H9 (cell line): ENCODE measurements at regions not wholly inside any gene's neighbourhood (a gene's known extent, or its start where the extent isn't known, plus 50 kb on each side); places are given as distances from the start of the nearest gene placed in this dataset.

Experiments used
- DNase-seq: peaks from one replicate; pipeline ENCODE4 v3.0.0-alpha.2; 2017
- H2AFZ ChIP-seq: one replicate; pipeline ENCODE4 v1.6.1; 2013; ENCODE audit warnings: mild to moderate bottlenecking, low read length, control low read depth, moderate library complexity
- H2AK5ac ChIP-seq: 2 replicates; pipeline ENCODE4 v1.6.1; 2013; ENCODE audit warnings: low read length, control low read depth, mixed read lengths; ENCODE audit not compliant: insufficient read length
- H2BK120ac ChIP-seq: one replicate; pipeline ENCODE4 v1.6.1; 2013; ENCODE audit warnings: low read depth, mild to moderate bottlenecking, low read length, control low read depth, inconsistent platforms; ENCODE audit not compliant: poor library complexity, severe bottlenecking
- H2BK12ac ChIP-seq: 2 replicates; pipeline ENCODE4 v1.6.1; 2013; ENCODE audit warnings: low read length, control low read depth, mixed read lengths, low read depth; ENCODE audit not compliant: insufficient read length
- H2BK15ac ChIP-seq: 2 replicates; pipeline ENCODE4 v1.6.1; 2013; ENCODE audit warnings: low read depth, low read length, control low read depth
- H2BK20ac ChIP-seq: one replicate; pipeline ENCODE4 v1.6.1; 2013; ENCODE audit warnings: low read depth, mild to moderate bottlenecking, low read length, control low read depth, inconsistent platforms; ENCODE audit not compliant: poor library complexity, severe bottlenecking
- H2BK5ac ChIP-seq: 2 replicates; pipeline ENCODE4 v1.6.1; 2013; ENCODE audit warnings: low read length, control low read depth, mixed read lengths; ENCODE audit not compliant: insufficient read length
- H3K14ac ChIP-seq: 2 replicates; pipeline ENCODE4 v1.6.1; 2013; ENCODE audit warnings: low read length, control low read depth; ENCODE audit not compliant: insufficient read depth
- H3K18ac ChIP-seq: 2 replicates; pipeline ENCODE4 v1.6.1; 2013; ENCODE audit warnings: low read depth, mild to moderate bottlenecking, mixed read lengths, low read length, control low read depth; ENCODE audit not compliant: insufficient read length
- H3K23ac ChIP-seq: 2 replicates; pipeline ENCODE4 v1.6.1; 2013; ENCODE audit warnings: low read length, control low read depth, mixed read lengths, low read depth; ENCODE audit not compliant: insufficient read length
- H3K23me2 ChIP-seq: 2 replicates; pipeline ENCODE4 v1.6.1; 2013; ENCODE audit warnings: low read depth, mild to moderate bottlenecking, mixed read lengths, low read length, control low read depth; ENCODE audit not compliant: insufficient read length, poor library complexity, severe bottlenecking
- H3K27ac ChIP-seq: 2 replicates; pipeline ENCODE4 v1.5.1; 2013; ENCODE audit warnings: low read length, control low read depth, mixed read lengths, low read depth; ENCODE audit not compliant: insufficient read length
- H3K27me3 ChIP-seq: 2 replicates; pipeline ENCODE4 v1.6.1; 2013; ENCODE audit warnings: low read length, control low read depth, inconsistent platforms; ENCODE audit not compliant: insufficient read depth
- H3K4ac ChIP-seq: 2 replicates; pipeline ENCODE4 v1.6.1; 2013; ENCODE audit warnings: low read depth, mild to moderate bottlenecking, control low read depth, inconsistent platforms, low read length, moderate library complexity
- H3K4me1 ChIP-seq: 2 replicates; pipeline ENCODE4 v1.6.1; 2013; ENCODE audit warnings: low read length, control low read depth, inconsistent platforms; ENCODE audit not compliant: insufficient read depth
- H3K4me2 ChIP-seq: 2 replicates; pipeline ENCODE4 v1.6.1; 2013; ENCODE audit warnings: low read length, control low read depth, mixed read lengths; ENCODE audit not compliant: insufficient read length, insufficient read depth
- H3K56ac ChIP-seq: 2 replicates; pipeline ENCODE4 v1.6.1; 2013; ENCODE audit warnings: low read depth, mild to moderate bottlenecking, mixed read lengths, low read length, control low read depth; ENCODE audit not compliant: insufficient read length
- H3K79me1 ChIP-seq: 2 replicates; pipeline ENCODE4 v1.6.1; 2013; ENCODE audit warnings: low read depth, mild to moderate bottlenecking, moderate library complexity, low read length, control low read depth, inconsistent platforms; ENCODE audit not compliant: insufficient read depth, poor library complexity, severe bottlenecking
- H3K79me2 ChIP-seq: 2 replicates; pipeline ENCODE4 v1.6.1; 2013; ENCODE audit warnings: low read length, control low read depth, inconsistent platforms; ENCODE audit not compliant: insufficient read depth
- H3K9ac ChIP-seq: 2 replicates; pipeline ENCODE4 v1.6.1; 2013; ENCODE audit warnings: low read length, control low read depth, mixed read lengths; ENCODE audit not compliant: insufficient read length; ENCODE audit errors: extremely low read depth
- H3K9me3 ChIP-seq: one replicate; pipeline ENCODE4 v1.6.1; 2013; ENCODE audit warnings: low read depth, low read length, inconsistent platforms; ENCODE audit not compliant: control insufficient read depth
- H3T11ph ChIP-seq: one replicate; pipeline ENCODE4 v1.6.1; 2013; ENCODE audit warnings: mild to moderate bottlenecking, low read length, control low read depth, inconsistent platforms
- H4K20me1 ChIP-seq: one replicate; pipeline ENCODE4 v1.6.1; 2013; ENCODE audit not compliant: control insufficient read depth, insufficient read length, insufficient read depth
- H4K5ac ChIP-seq: 2 replicates; pipeline ENCODE4 v1.6.1; 2013; ENCODE audit warnings: low read depth, mild to moderate bottlenecking, mixed read lengths, low read length, control low read depth; ENCODE audit not compliant: insufficient read length
- H4K8ac ChIP-seq: replicated peaks from 2 replicates; pipeline ENCODE4 v1.6.1; 2013; ENCODE audit warnings: low read length, control low read depth, mixed read lengths, low read depth; ENCODE audit not compliant: insufficient read length
- H4K91ac ChIP-seq: 2 replicates; pipeline ENCODE4 v1.6.1; 2013; ENCODE audit warnings: low read depth, mild to moderate bottlenecking, moderate library complexity, mixed read lengths, low read length, control low read depth; ENCODE audit not compliant: insufficient read length
- H3K27ac Mint-ChIP-seq, 3 experiments: 2 replicates in 2 of 3; 3 replicates in 1 of 3; pipeline ENCODE4 v1.8.0; 2020 to 2021; ENCODE audit warnings: mixed read lengths in 3 of 3, mild to moderate bottlenecking in 1 of 3, moderate library complexity in 1 of 3
- H3K27me3 Mint-ChIP-seq: 2 replicates; pipeline ENCODE4 v1.8.0; 2021; ENCODE audit warnings: low read depth, mild to moderate bottlenecking, moderate library complexity, mixed read lengths
- H3K36me3 Mint-ChIP-seq, 3 experiments: 2 replicates in 2 of 3; 3 replicates in 1 of 3; pipeline ENCODE4 v1.8.0; 2020 to 2021; ENCODE audit warnings: low read depth in 3 of 3, mixed read lengths in 3 of 3; ENCODE audit not compliant: insufficient read depth in 1 of 3
- H3K4me1 Mint-ChIP-seq, 2 experiments: 2 replicates each; pipeline ENCODE4 v1.8.0; 2020; ENCODE audit warnings: mixed read lengths in 2 of 2
- H3K4me3 Mint-ChIP-seq, 2 experiments: 2 replicates in 1 of 2; 3 replicates in 1 of 2; pipeline ENCODE4 v1.8.0; 2020 to 2021; ENCODE audit warnings: mild to moderate bottlenecking in 2 of 2, mixed read lengths in 2 of 2, moderate library complexity in 1 of 2
- H3K9me3 Mint-ChIP-seq, 2 experiments: 2 replicates in 1 of 2; 3 replicates in 1 of 2; pipeline ENCODE4 v1.8.0; 2020; ENCODE audit warnings: mild to moderate bottlenecking in 2 of 2, mixed read lengths in 2 of 2, moderate library complexity in 1 of 2
- TF ChIP-seq, protein P1 (sequence below): fragments of 200-600 bp; sonication (generic); conservative IDR thresholded peaks from 3 replicates; pipeline ENCODE4 v1.8.0; 2021; ENCODE audit warnings: antibody characterized with exemption, mild to moderate bottlenecking

DNA sequence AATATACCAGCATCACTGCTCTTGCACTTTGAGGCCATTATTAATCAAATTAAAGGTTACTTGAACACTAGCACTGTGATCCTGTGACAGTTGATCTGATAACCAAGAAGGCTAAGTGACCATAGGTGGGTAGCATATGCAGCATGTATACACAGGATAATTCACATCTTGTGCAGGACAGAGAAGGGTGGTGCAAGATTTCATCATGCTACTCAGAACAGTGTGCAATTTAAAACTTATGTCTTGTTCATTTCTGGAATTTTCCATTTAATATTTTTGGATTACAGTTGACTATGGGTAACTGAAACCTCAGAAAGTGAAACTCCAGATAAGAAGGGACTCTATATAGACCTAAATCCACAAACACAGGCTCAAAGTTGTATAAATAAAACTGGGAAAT is 78.2 kb upstream of the PDE5A start:
- no peak overlapping the region for H4K5ac ChIP-seq
- H2BK120ac ChIP-seq: no peak overlapping the region
- H4K20me1 ChIP-seq: no peaks in the 10 kb centered on the region
- Mint-ChIP-seq H3K27me3 (no peaks in the 10 kb centered on the region; the same call in 1 of the 2 replicates), H3K27ac (no peak overlapping the region), H3K9me3 (peaks cover 8 to 10% of the 10 kb centered on the region in 2 experiments), H3K36me3 (peaks cover 4 to 9% (median 5%) of the 10 kb centered on the region in 3 experiments), H3K4me3 (no peak overlapping the region), H3K4me1 (no peaks in the 10 kb centered on the region)
- no peaks in the 10 kb centered on the region for H3K79me1 ChIP-seq
- TF ChIP-seq, protein P1, sequence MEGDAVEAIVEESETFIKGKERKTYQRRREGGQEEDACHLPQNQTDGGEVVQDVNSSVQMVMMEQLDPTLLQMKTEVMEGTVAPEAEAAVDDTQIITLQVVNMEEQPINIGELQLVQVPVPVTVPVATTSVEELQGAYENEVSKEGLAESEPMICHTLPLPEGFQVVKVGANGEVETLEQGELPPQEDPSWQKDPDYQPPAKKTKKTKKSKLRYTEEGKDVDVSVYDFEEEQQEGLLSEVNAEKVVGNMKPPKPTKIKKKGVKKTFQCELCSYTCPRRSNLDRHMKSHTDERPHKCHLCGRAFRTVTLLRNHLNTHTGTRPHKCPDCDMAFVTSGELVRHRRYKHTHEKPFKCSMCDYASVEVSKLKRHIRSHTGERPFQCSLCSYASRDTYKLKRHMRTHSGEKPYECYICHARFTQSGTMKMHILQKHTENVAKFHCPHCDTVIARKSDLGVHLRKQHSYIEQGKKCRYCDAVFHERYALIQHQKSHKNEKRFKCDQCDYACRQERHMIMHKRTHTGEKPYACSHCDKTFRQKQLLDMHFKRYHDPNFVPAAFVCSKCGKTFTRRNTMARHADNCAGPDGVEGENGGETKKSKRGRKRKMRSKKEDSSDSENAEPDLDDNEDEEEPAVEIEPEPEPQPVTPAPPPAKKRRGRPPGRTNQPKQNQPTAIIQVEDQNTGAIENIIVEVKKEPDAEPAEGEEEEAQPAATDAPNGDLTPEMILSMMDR: no peak
- no peak overlapping the region for H3K4me2 ChIP-seq
- no peak overlapping the region for H4K91ac ChIP-seq
- H3K9ac ChIP-seq: no peak overlapping the region
- H3K23me2 ChIP-seq: no peaks in the 10 kb centered on the region
- no peak overlapping the region for H2BK5ac ChIP-seq
- H3K23ac ChIP-seq: no peak overlapping the region
- no peak overlapping the region for H2AFZ ChIP-seq
- no peak overlapping the region for H2BK15ac ChIP-seq
- no peak overlapping the region for H2BK20ac ChIP-seq
- H3K27me3 ChIP-seq: no peaks in the 10 kb centered on the region
- H3K4ac ChIP-seq: no peak overlapping the region
- H2BK12ac ChIP-seq: no peak overlapping the region
- no peak overlapping the region for H2AK5ac ChIP-seq
- no peak overlapping the region for H4K8ac ChIP-seq
- H3K56ac ChIP-seq: no peak overlapping the region
- no peak for DNase-seq
- no peaks in the 10 kb centered on the region for H3K9me3 ChIP-seq
- no peak overlapping the region for H3T11ph ChIP-seq
- no peaks in the 10 kb centered on the region for H3K79me2 ChIP-seq
- no peak overlapping the region for H3K27ac ChIP-seq
- no peak overlapping the region for H3K14ac ChIP-seq
- no peaks in the 10 kb centered on the region for H3K4me1 ChIP-seq
- no peak overlapping the region for H3K18ac ChIP-seq
